GM18505 (cell line): ENCODE measurements at regions not wholly inside any gene's neighbourhood (a gene's known extent, or its start where the extent isn't known, plus 50 kb on each side); places are given as distances from the start of the nearest gene placed in this dataset.

Experiments used
- ATAC-seq: cut with Tn5 transposase; IDR thresholded peaks from one replicate; pipeline ENCODE4 v1.9.1; 2021; ENCODE audit not compliant: unreplicated experiment
- POLR2A ChIP-seq: IDR thresholded peaks from 4 replicates; pipeline ENCODE4 v1.6.1; 2011; ENCODE audit warnings: borderline replicate concordance; ENCODE audit not compliant: insufficient read depth, insufficient read length; ENCODE audit errors: extremely low read depth

DNA sequence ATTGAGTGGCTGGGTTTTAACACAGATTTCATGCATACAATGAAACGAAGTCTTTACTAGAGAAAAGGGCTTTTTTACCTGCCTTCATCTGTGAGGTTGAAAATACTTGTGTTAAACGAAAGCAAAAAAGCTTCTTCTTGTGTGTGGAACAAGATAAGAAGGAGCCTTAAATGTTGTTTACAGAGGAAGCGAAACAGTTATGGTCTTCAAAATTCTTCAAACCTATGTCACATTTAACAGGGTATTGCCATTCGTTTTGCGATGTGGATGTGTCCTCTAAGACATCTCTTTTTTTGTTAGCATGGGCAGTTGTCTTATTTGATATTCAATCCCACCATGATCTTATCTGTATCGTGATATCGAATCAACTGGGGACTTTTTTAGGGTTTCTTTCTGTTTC, 532.6 kb downstream of the TMEM182 start:
- no peak for ATAC-seq
- no peak for TF ChIP-seq POLR2A

DNA sequence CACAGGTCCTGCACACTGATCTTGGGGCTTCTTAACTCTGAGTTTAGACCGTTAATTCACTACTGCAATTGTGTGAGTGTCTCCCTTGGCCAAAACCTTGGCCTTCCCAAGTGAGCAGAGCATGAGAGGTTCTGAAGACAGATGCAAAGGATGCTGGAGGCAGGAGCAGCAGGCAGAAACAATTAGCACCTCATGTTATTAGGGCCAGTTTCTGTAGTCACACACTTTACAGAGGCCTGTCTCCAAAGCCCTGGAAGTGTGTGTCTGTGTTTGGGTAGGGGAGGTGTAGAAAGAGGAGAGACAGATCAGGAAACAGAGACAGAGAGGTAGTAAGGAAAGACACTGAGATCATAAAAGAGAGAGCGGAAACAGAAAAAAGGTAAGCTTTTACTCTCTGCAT, 533.8 kb downstream of the TMEM182 start:
- TF ChIP-seq POLR2A = no peak

DNA sequence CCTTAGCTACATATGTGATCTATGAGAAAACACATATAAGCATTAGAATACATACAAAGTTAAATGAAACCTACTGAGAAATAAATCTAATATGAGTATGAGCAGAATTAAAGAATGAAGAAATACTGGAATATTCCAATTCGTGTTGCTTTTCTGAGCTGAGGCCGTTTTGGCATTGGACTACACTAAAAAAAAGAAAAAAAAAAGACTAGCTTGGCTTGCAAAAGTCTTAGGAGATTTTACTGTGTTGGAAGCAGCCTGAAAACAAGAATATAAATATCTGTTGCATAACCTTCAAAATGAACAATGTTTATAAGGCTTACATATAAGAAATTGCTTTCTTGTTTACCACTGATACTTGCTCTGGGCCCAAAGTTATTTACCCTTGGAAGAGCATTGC, 562.8 kb downstream of the TMEM182 start:
- no peak for ATAC-seq
- no peak for TF ChIP-seq POLR2A

More for the DNA sequence above, 533.8 kb downstream of the TMEM182 start:
- ATAC-seq = no peak

DNA sequence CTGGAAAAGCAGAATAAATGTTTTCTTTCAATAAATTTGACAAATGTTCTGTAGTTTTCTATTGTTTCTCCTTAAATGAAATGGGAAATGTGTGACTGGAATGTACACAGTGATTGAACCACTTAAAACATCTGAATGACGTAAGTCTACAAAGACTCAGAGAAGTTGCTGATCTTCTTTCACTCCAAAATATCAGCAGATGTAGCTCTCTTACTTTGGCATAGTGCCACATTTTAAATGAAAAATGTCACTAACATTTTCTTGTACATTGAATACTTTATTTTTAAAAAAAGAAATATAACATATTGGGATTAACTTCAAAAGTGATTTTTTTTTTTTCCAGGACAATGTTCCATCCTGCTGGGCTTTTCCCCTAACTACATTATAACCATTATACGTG, 565.6 kb downstream of the TMEM182 start:
- ATAC-seq = no peak
- no peak for TF ChIP-seq POLR2A

DNA sequence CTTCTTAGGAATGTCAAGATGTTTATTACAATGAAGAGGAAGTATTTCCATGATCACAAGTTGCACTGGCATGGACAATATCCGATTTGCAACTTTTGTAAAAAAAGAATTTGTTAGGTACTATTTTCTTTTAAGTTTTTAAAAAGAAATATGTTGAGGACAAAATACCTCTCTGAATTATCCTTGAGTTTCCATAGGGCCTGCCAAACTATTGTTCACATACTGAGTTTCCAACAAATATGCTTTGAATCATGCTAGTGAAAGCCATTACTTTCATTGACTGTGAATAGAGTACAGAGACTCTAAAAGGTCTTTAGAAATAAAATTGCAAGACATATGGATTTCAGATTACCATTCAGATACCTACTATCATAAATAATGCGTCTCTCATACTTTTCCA, 566.1 kb downstream of the TMEM182 start:
- ATAC-seq = no peak
- no peak for TF ChIP-seq POLR2A

DNA sequence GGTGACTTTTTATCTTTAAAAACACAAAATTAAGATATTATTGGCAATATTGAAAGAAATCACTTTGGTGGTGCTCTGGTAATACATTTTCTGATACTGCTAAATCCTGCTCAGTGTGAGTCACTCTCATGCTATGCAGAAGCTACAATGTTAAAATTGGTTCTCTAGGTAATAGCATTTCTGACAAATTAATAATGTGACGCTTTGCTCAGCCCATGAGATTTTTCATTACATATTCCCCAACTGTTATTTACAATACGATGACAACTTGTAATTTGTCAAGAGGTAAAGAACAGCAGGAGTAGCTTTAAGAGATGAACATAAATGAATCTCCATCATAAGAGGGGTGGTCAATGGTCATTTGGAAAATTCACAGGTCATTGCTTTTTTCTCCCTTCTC, 573.6 kb downstream of the TMEM182 start:
- TF ChIP-seq POLR2A = no peak
- no peak for ATAC-seq

DNA sequence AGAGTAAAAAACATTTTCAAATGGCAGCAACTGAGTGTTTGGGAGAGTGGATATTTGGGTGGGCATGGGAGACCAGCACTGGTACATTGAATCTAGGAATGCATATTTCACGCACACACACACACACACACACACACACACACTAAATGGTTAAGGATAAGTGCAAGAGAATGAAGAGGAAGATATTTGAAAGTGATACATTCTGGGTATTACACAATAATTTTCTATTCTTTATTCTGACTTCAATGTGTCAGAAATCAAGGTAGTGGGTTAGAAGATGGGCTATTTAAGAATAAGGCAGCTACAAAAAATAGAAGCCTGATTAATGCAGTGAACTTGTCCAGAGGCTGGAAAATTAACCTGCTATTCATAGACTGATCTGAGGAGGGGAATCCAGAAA, 577.0 kb downstream of the TMEM182 start:
- TF ChIP-seq POLR2A = no peak
- no peak for ATAC-seq

DNA sequence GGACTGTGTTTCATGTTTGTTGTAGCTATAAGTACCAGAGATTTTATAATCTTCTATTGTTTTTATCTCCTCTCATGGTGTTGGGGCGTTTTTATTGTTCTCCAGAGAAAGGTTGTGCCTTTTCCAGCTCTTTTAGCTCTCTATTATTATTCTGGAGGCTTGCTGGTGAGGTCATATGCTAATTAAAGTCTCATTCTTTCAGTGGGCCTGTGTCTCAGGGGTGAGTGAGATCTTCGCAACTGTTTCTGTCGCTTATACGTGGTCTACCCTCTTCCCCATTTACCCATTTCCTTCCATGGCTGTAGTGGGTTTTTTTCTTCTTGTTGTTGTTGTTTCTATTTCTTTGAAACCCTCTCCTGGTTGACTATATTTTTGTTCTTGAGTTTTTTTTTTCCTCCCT, 584.9 kb downstream of the TMEM182 start:
- ATAC-seq = no peak
- TF ChIP-seq POLR2A = no peak

DNA sequence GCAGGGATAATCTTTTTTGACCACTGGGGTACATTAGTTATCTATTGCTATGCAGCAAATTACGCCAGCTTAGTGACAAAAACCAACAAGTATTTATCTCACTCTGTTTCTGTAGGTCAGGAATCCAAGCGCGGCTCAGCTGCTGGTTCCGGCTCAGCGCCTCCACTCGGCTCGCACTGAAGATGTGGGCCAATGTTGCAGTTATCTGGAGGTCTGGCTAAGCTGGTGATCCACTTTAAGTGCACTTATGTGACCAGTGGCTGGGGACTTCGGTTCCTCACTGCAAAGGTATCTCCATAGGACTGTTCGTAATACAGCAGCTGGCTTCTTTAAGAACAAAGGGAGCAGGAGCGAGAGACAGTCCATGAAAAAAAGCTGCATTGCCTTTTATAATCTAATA, 591.9 kb downstream of the TMEM182 start:
- no peak for TF ChIP-seq POLR2A
- ATAC-seq = no peak

DNA sequence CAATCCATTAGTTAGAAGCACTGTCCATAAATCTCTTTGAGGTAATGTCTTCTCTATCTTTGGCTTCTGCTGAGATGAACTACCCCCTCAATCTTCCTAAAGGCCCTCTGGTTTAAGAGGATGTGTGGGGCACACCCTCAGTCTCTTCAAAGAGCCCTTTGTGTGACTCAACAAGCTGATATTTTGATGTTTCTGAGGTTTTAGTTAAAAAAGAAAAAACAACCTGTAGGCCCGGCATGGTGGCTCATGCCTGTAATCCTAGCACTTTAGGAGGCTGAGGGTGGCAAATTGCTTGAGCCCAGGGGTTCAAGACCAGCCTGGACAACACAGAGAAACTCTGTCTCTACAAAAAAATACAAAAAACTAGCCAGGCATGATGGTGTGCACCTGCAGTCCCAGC, 593.5 kb downstream of the TMEM182 start:
- ATAC-seq = no peak
- no peak for TF ChIP-seq POLR2A

DNA sequence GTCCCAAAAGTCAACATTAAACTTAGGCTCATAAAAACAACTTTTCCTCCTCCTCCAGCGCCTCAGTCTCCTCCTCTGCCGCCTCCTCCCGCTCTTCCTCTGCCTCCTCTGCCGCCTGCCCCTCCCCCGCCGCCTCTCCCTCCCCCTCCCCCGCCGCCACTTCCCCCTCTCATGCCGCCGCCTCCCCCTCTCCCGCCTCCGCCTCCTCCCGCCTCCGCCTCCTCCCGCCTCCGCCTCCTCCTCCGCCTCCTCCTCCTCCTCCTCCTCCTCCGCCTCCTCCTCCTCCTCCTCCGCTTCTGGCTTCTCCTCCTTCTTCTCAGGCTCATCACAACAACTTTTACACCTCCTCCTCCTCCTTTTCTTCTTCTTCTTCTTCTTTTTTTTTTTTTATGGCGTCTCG, 599.9 kb downstream of the TMEM182 start:
- ATAC-seq = no peak
- no peak for TF ChIP-seq POLR2A

DNA sequence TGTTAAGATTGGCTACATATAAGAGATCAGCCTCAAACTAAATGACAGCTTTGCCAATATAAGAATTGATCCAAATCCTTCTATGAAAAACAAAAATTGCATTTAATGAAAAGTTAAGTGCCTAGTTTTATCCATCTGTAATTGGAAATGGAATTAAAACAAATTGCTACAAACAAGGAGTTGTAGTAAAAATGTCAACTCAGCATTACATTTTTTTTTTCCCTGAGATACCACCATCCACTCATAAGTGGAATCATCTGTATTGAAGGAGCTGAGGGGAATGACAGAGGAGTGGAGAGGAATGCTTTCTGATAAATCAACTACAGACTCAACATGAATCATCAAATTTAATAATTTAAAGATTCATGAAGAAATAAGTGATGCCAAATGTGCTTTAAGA, 601.8 kb downstream of the TMEM182 start:
- no peak for ATAC-seq
- TF ChIP-seq POLR2A = no peak

DNA sequence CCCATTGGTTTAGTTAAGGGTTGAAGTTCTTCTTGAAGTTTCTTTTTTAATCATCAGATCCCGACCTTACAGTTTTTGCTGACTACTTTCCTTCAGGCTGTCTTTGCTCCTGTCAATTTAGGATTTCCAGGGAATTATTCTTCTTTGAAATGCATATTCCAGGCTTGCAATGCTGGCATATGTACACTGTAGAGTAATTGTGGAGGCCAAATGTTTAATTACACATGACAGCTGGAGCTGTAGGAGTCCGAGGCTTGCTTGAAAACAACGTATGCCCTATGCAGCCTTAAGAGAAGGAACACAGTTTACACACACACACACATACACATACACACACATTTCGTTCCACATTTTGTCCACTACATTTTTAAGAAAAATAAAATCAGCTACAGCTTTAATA, 602.3 kb downstream of the TMEM182 start:
- no peak for ATAC-seq
- TF ChIP-seq POLR2A = no peak

DNA sequence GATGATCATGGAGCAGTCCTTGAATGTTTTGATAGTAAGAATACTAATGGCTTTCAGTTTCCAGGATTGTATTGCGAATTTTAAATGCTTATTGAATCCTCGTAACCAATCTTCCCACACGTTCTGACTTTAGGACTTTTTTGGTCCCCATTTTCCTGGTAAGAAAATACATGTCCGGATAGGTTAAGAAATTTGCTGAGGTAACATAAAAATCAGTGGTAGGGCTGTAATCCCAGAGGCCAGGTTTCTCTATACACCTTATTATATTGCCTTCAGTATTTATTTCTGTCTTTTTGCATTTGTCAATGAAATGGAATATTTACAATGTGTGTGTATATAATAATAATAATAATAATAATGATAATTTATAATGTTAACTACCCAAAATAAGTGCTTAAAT, 603.2 kb downstream of the TMEM182 start:
- no peak for ATAC-seq
- no peak for TF ChIP-seq POLR2A

DNA sequence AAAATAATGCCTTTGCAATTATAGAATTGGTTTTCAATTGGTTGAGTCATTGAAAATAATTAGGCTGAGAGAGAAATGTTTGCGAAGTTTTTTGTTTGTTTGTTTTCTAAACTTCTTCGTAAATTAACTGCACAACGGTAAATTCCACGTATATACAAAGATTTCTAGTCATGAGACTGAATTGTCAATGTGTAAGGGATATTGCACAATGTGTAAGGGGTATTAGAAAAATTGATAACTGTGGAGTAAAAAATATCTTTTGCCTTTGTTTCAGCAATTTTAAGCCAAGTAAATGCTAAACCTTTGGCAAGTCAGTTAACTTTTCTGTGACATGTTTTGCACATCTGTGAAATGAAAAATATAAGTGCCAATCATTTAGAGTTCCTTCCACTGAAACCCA, 606.0 kb downstream of the TMEM182 start:
- ATAC-seq = no peak
- TF ChIP-seq POLR2A = no peak

DNA sequence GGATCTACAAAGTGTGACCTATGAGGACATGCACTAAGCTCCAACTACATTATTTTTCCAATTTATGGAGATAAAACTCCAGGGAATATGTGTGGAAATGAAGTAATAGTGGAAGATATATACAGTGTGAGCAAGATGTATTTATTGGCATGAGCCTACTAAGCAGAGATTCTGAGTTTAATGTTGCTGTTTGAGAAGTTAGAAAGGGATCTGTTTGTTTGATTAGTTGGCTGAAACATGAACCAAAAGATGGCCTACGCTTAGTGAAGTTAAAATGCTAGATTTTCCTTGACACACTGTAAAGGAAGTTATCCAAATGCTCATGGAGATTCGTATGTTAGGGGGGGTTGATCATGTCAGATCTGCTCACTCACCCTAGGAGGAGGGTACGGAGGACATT, 621.7 kb downstream of the TMEM182 start:
- TF ChIP-seq POLR2A = no peak
- ATAC-seq = no peak

DNA sequence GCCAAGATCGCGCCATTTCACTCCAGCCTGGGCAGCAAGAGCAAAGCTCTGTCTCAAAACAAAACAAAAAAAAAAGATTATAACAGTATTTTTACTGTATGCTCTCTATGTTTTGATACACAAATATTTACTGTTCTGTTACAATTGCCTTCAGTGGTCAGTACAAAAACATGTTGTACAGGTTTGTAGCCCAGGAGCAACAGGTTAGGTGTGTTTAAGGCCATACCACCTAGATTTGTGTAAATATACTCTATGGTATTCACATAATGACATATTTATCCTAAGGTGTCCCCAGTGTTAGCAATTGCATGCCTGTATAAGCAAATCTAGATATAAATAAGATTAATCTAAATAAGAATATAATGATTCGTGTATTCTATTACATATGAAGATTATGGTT, 625.0 kb downstream of the TMEM182 start:
- ATAC-seq = no peak
- TF ChIP-seq POLR2A = no peak

DNA sequence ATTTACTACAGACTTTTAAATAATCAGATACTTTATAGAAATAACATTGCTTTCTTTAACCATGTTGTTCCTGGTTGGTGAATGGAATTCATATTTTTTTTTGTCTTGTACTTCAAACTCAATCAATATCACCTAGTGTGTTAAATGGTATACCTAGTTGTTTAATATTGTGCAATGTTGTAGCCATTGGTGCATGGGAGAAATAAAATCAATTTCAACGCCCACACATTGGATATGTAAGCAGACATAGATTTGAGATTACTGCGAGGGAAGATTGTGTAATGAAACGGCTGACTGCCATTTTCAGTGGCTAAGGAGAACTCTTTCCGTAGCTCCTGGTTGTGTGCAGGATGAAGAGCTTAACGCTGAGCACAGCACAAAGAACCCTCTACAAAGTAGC, 626.1 kb downstream of the TMEM182 start:
- no peak for TF ChIP-seq POLR2A
- no peak for ATAC-seq
